ENCODE measurements at regions not wholly inside any gene's neighbourhood (a gene's known extent, or its start where the extent isn't known, plus 50 kb on each side); places are given as distances from the start of the nearest gene placed in this dataset.

DNA sequence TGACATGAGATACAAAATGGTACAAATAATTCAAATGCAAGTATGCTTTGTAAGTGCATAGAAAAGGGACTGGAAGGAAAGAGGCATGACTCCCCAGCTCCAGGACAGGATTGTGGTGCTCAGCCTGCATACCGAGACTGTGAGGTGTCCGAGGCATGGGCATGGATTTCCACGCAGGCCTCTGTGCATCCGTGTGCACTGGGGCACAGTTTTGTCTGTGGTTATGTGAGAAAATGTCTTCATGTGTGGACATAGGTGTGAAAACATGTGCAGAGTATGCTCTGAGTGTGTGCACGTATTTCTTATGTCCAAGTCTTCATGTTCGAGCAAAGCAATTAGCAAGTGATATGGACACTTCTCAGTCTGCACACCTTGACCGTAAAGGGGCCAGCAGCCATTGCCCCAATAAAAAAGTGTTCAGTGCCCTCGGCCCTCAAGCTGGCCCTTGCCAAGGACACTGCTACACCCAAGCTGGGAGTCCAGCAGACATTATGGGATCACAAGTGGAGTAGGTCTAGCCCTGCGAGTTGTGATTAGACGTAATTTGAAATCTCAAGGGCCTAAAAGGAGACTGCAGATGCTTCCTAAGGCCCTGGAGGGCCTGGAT is 120.7 kb downstream of the CYP26B1 start:
- TF ChIP-seq, protein P1, sequence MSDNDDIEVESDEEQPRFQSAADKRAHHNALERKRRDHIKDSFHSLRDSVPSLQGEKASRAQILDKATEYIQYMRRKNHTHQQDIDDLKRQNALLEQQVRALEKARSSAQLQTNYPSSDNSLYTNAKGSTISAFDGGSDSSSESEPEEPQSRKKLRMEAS (IDR thresholded peaks at IDR 0.05; ENCODE audit: low read depth) = no peak
- TF ChIP-seq, protein P2, sequence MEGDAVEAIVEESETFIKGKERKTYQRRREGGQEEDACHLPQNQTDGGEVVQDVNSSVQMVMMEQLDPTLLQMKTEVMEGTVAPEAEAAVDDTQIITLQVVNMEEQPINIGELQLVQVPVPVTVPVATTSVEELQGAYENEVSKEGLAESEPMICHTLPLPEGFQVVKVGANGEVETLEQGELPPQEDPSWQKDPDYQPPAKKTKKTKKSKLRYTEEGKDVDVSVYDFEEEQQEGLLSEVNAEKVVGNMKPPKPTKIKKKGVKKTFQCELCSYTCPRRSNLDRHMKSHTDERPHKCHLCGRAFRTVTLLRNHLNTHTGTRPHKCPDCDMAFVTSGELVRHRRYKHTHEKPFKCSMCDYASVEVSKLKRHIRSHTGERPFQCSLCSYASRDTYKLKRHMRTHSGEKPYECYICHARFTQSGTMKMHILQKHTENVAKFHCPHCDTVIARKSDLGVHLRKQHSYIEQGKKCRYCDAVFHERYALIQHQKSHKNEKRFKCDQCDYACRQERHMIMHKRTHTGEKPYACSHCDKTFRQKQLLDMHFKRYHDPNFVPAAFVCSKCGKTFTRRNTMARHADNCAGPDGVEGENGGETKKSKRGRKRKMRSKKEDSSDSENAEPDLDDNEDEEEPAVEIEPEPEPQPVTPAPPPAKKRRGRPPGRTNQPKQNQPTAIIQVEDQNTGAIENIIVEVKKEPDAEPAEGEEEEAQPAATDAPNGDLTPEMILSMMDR (IDR thresholded peaks at IDR 0.05) = no peak

All from SK-N-SH (cell line).